ENCODE measurements at regions not wholly inside any gene's neighbourhood (a gene's known extent, or its start where the extent isn't known, plus 50 kb on each side); places are given as distances from the start of the nearest gene placed in this dataset.
"Not testable (repeated sequence)": the region's sequence is repeated elsewhere in the genome, so short reads cannot be mapped to it uniquely, and the experiment has no call there.

- DNase-seq (ENCODE audit: low spot score): not testable (repeated sequence)
Observed at GRCh38 chr1:188749275-188749674, 1728.4 kb downstream of the BRINP3 start.

- DNase-seq (ENCODE audit: low spot score): not testable (repeated sequence)
Observed at GRCh38 chr1:188752027-188752426, 1725.6 kb downstream of the BRINP3 start.

GRCh38 chr1:188757747-188758146 is 1719.9 kb downstream of the BRINP3 start:
- not testable (repeated sequence) for DNase-seq (ENCODE audit: low spot score)

GRCh38 chr1:188761226-188761625 is 1716.4 kb downstream of the BRINP3 start:
- no peak for DNase-seq (ENCODE audit: low spot score)

- DNase-seq (ENCODE audit: low spot score): no peak
Observed at GRCh38 chr1:188762166-188762743, 1715.4 kb downstream of the BRINP3 start.

GRCh38 chr1:188763541-188763940 is 1714.1 kb downstream of the BRINP3 start:
- DNase-seq (ENCODE audit: low spot score): no peak

- DNase-seq (ENCODE audit: low spot score): no peak
Observed at GRCh38 chr1:188769181-188769580, 1708.5 kb downstream of the BRINP3 start.

- DNase-seq (ENCODE audit: low spot score): no peak
Observed at GRCh38 chr1:188769936-188770335, 1707.7 kb downstream of the BRINP3 start.

GRCh38 chr1:188778578-188778977 is 1699.1 kb downstream of the BRINP3 start:
- DNase-seq (ENCODE audit: low spot score): no peak

- peak; percentile 76 for DNase-seq (ENCODE audit: low spot score)
Observed at GRCh38 chr1:188782220-188782841, 1695.3 kb downstream of the BRINP3 start.

GRCh38 chr1:188794969-188795368 is 1682.7 kb downstream of the BRINP3 start:
- no peak for DNase-seq (ENCODE audit: low spot score)

- DNase-seq (ENCODE audit: low spot score): not testable (repeated sequence)
Observed at GRCh38 chr1:188812153-188812552, 1665.5 kb downstream of the BRINP3 start.

GRCh38 chr1:188812836-188813573 is 1664.7 kb downstream of the BRINP3 start:
- not testable (repeated sequence) for DNase-seq (ENCODE audit: low spot score)

- DNase-seq (ENCODE audit: low spot score): no peak
Observed at GRCh38 chr1:188817814-188818213, 1659.8 kb downstream of the BRINP3 start.

- no peak for DNase-seq (ENCODE audit: low spot score)
Observed at GRCh38 chr1:188822248-188822647, 1655.4 kb downstream of the BRINP3 start.

GRCh38 chr1:188825471-188825870 is 1652.2 kb downstream of the BRINP3 start:
- DNase-seq (ENCODE audit: low spot score): no peak

GRCh38 chr1:188826800-188827199 is 1650.9 kb downstream of the BRINP3 start:
- no peak for DNase-seq (ENCODE audit: low spot score)

GRCh38 chr1:188827400-188827799 is 1650.3 kb downstream of the BRINP3 start:
- DNase-seq (ENCODE audit: low spot score): no peak

GRCh38 chr1:188841111-188841696 is 1636.5 kb downstream of the BRINP3 start:
- DNase-seq (ENCODE audit: low spot score): not testable (repeated sequence)

GRCh38 chr1:188846468-188846867 is 1631.2 kb downstream of the BRINP3 start:
- no peak for DNase-seq (ENCODE audit: low spot score)

- DNase-seq (ENCODE audit: low spot score): no peak
Observed at GRCh38 chr1:188857526-188858087, 1620.1 kb downstream of the BRINP3 start.

- no peak for DNase-seq (ENCODE audit: low spot score)
Observed at GRCh38 chr1:188867614-188868013, 1610.0 kb downstream of the BRINP3 start.

- no peak for DNase-seq (ENCODE audit: low spot score)
Observed at GRCh38 chr1:188871164-188871563, 1606.5 kb downstream of the BRINP3 start.
